ENCODE measurements at regions not wholly inside any gene's neighbourhood (a gene's known extent, or its start where the extent isn't known, plus 50 kb on each side); places are given as distances from the start of the nearest gene placed in this dataset.
"Not testable (repeated sequence)": the region's sequence is repeated elsewhere in the genome, so short reads cannot be mapped to it uniquely, and the experiment has no call there.

DNA sequence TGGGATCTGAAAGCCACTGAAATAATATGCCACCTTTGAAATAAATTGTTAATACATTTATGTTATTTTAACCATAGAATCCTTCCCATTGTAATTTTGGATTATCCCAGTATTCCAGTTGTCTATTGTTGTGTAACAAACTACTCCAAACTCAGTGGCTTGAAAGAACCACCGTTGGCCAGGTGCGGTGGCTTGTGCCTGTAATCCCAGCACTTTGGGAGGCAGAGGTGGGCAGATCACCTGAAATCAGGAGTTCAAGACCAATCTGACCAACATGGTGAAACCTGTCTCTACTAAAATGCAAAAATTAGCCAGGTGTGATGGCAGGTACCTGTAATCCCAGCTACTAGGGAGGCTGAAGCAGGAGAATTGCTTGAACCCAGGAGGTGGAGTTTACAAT is 217.6 kb downstream of the IRX2 start:
- DNase-seq (ENCODE audit: low read depth, low spot score): not testable (repeated sequence)

DNA sequence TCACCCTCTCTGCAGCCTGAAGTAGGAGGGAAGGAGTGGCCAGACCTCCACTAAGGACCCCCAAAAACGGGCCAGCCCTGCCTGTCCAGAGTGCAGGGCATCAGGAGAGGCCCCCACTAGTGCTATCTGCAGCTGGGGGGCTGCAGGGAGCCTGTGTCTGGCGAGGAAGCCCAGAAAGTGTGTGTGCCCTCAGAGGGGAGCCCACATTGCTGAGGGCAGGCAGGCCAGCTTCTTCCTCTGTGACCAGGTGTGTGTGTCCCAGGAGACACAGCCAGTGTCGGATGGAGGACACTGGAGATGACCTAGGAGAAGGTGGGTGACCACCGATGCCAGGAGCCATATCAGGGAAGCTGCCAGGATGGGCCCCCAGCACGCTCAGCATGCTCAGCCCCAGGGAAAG is 218.7 kb downstream of the IRX2 start:
- no peak for DNase-seq (ENCODE audit: low read depth, low spot score)

DNA sequence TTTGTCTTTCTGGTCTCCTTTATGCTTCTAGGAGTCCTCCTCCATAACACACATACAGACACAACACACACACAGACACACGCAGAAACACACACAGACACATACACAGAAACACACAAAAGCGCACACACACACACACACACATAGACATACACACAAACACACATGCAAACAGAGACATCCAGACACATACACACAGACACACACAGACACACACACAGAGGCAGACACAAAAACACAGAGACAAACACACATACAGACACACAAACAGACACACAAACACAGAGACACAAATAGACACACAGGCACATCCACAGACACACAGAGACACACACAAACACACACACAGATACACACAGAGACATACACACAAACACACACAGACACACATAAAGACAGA is 220.2 kb downstream of the IRX2 start:
- DNase-seq (ENCODE audit: low read depth, low spot score): no peak

DNA sequence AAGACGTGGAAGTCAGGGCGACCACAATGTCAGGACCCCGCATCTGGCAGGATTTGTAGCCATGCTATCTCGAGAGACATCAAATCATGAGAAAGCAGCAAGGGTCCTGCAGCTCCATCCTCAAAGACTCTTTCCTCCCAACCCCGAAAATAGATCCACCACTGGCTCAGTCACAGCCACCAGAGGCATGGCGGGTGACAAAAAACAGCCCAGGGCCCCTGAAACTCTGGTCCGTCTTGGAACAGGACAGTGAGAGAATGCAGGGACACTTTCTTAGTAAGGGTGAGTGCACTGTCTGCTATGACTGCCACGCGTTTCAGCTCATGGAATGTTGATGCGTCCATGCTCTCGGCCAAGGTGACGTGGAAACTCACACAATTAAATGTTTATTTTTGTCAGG is 220.9 kb downstream of the IRX2 start:
- no peak for DNase-seq (ENCODE audit: low read depth, low spot score)

DNA sequence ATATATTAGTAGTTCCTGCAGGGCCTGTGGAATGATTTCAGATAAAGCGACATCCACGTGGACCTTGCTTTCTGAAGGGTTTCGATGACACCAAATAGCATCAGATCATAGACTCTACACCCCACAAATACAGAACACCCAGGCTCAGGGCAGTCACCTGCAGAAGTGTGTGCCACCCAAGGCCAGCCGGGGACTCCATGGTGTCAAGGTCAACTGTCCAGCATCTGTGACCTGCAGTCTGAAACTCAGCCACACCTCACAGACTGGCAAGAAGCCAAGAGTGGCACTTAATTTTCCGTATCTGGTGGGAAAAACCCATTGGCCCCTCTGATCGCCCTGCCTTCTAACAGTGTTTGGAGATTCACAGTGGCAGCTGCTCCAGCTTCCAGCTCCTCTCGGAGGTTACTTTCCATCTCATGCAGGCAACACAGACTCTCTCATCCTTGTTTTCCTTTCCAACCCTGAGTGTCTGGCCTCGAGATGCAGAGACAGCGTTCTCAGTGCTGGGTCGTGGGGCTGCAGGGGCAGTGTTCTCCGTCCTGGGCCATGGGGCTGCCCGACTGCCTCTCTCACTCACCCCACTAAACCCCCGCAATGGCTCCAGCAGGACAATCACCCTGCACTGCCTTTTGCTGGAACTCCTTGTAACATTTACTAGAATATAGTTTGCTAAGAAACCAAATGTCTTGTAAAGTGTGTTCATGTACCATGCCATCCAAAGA is 221.9 kb downstream of the IRX2 start:
- DNase-seq (ENCODE audit: low read depth, low spot score): no peak

DNA sequence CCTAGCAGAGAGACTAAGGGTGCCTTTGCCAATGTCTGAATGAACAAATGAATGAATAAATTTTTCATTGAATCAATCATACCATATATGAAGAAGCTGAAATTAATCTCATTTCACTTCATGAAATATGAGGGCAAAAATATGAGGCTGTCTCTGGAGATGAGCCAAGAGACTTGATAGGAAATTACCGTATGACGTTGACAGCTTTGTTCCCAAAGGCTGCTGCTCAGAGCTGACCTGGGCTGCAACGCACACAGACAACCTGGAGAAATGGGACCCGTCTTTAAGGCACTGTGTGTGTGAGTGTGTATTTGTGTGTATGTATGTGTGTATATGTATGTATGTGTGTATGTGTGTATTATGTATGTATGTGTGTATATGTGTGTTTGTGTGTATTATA is 226.1 kb downstream of the IRX2 start:
- DNase-seq (ENCODE audit: low read depth, low spot score): no peak

DNA sequence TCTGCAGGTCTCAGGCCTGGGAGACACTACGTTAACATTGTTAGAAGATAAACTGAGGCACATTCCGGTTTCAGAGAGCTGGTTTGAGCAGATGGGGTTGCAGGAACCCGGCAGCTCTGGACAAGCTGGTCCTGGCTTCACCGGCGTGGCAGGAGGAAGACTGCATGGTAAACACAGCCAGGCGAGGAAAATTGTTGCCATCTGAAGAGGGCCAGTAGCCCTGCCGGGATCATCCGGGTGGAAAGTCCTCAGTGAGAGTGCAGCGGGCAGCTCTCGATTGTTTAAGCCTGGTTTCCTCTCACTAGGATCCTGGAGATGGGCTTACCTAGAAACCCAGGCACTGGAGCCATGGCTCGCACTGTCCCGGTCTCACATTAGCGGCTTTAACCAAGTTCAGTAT is 226.9 kb downstream of the IRX2 start:
- DNase-seq (ENCODE audit: low read depth, low spot score): no peak

DNA sequence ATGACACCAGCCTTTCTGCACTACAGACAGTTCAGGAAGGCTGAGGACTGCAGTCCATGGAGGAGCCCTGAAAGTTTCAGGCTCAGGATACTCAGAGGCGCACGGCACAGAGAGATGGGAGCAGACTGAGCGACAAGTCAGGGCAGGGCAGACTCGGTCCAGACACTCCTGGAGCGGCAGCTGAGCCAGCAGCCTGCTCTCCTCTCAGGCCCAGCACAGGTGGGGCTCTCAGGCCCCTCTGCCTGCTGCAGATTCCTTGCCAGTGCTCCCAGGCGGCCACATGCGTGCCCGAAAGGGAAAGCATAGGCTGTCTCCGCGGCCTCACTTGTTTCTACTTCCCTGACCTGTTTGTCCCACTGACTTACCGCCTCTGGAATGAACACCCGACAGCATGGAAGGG is 228.3 kb downstream of the IRX2 start:
- DNase-seq (ENCODE audit: low read depth, low spot score): no peak

DNA sequence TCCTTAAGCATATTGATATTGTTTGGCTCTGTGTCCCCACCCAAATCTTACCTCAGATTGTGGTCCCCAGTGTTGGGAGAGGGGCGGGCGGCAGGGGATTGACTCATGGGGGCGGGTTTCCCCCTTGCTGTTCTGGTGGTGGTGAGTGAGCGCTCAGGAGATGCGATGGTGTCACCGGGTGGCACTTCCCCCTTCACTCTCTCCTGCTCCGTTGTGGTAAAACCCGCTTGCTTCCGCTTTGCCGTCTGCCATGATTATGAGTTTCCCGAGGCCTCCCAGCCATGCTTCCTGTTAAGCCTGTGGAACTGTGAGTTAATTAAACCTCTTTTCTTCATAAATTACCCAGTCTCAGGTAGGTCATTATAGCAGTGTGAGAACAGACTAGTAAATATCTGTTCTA is 229.1 kb downstream of the IRX2 start:
- DNase-seq (ENCODE audit: low read depth, low spot score): no peak

DNA sequence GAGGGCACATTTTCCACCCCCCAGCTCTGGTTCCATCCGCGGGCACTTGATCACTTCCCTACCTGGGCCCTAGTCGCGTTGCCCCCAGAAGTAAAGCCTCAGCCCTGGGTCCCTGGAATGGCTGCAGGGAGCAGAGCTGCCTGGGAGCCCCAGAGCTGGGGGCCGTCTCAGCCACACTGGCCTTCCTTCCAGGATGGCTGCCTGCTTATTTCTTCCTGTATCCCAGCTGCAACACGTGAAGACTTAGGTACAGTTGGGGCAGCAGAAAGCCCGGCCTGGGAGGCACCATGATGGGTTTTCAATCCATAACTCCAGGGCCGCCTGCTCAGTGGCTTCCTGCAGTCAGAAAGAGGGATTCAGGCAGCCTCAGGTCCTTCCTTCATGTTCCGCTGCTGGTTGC is 232.3 kb downstream of the IRX2 start:
- DNase-seq (ENCODE audit: low read depth, low spot score): no peak

DNA sequence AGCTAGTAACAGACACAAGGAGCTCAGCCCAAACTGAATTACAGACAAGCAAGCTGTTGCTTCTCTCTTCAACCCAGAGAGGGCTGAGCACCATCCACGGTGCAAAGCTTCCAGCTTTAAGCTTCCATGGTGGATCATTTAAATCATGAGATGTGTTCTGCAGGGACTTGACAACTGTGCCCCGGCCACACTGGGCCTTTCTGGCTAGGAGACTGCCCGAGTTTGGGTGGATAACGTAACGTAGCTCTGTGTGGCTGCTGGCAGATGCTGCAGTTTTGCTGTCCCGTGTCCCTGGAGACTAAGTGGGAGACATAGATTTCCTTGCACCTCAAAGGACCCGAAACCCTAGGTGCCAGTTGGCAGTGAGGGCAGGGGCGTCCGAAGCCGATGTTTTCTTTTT is 234.0 kb downstream of the IRX2 start:
- no peak for DNase-seq (ENCODE audit: low read depth, low spot score)

DNA sequence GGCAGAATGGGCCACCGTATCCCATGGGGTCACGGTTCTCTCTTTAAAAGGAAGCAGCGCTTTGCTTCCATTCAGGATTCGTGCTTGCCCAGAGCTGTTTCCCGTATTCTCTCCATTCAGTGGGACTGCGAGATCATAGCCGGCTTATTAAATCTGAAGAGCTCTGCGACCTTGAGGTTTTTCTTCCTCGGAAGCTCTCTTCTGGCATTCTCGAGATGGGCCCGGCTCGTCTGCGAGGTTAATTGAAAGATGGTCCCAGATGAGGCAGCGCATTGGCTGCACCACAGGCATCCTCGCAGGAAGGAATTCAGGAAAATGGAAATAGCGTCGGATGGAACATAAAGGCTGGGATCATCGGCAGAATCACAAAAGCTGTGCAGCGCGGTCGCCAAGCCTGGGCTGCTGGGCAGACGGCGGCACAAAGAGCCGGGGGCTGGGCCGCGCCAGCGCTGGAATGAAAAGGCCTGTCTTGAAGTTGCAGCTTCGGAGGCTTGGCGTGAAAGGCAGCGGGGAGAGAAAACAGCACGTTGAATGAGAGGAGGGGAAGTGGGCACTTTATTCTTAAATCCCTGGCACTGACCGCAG is 236.2 kb downstream of the IRX2 start:
- DNase-seq (ENCODE audit: low read depth, low spot score): no peak

DNA sequence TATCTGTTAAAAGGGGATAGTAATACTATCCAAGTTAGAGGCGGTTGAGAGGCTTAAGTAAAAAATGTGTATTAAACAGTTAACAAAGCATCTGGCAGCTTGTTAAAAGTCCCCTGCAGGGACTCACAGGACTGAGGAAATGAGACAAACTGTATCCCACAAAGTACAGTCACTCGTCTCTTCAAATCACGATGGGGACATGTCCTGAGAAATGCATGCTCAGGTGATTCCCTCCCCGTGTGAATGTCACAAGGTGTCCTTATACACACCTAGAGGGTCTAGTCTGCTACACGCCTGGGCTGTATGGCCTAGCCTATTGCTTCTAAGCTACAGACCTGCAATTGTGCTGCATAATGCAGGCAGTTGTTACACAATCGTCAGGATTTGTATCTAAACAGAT is 237.0 kb downstream of the IRX2 start:
- no peak for DNase-seq (ENCODE audit: low read depth, low spot score)

DNA sequence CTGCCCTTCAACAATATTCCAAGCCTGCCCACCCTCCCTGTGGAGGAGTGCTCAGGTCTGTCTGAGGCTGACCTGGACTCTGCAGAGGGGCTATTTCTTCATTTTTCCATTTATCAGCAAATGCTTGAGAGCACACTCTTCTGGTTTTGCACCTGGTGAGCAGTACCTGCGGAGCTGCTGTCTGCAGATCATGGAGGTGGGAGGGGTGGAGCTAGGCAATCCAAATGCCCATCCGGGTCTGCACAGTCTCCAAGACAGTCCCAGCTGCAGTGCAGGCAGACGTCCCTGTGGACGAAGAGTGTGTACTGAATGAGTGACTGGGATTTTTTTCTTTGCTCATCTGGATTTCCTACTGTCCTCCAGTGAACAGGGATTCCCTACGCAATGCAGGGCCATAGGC is 239.8 kb downstream of the IRX2 start:
- no peak for DNase-seq (ENCODE audit: low read depth, low spot score)

DNA sequence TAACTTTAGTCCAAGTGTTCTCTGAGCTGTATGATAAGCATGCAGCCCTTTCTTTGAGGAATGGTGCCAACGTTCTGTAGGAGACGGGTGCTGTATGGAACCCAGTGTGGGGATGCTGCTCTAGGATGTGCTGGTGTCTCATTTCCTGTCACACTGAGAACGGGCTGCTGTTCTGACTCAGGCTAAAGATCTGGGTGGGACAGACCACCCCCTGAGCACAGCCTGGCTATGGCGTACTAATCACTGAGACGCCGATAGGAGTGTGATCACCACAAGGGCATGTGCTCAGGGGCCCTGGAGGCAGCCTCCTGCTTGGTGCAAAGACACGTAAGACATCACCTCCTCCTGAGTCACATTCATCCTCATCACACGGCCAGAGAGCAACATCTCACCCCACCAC is 240.4 kb downstream of the IRX2 start:
- no peak for DNase-seq (ENCODE audit: low read depth, low spot score)

DNA sequence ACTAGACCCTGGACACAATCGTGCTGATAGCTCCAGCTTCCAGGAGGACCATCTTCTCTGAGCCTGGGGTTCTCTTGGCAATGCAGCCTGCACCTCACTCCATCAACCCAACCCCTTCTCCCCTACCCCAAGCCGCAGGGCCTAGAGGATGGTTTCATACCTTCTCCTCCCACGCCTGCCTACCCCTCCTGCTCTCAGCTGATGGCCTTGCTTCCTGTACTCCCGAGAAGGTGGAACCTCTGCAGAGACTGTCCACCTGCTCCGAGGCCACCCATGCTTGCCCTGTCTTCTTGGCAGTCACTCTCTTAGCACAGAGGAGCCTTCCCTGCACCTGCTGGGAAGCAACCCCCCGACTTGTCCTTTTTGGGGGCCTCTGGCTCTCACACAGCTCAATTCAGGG is 241.9 kb downstream of the IRX2 start:
- DNase-seq (ENCODE audit: low read depth, low spot score): no peak

DNA sequence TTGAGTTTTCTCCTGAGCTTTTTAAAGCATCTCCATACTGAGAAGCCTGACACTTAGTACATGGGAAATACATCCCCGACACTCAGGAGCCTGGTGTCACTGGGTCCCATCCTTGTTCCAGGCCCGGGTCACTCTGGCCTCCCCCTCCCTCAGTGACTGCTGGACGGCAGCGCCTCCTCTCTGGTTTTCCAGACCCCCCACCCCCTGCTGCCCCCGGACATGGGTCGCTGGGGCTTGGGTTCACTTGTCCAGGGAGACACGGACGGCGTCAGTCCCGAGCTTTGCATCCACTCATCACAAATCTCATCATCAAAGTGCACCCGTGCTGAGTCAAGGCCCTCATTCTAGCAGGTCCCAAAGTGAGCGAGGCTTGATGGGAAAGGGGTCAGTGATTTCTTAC is 243.0 kb downstream of the IRX2 start:
- no peak for DNase-seq (ENCODE audit: low read depth, low spot score)

DNA sequence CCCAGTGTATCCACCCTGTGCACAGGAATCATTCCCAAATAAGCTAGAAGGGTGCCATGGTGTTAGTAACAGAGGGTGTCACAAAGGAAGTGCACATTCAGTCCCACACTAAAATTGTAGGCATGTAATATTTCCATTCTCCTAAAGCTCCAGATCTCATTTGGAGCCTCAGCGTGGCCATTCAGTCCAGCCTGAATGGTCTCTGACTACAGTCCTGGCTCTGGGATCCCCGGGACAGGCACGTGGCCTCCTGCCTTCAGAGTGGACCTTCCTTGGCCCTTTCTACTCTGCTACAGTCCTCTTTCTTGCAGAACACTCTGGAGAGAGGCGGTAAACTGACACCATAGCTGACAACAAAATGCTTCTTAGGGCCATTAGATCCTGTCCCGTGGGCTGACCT is 243.9 kb downstream of the IRX2 start:
- DNase-seq (ENCODE audit: low read depth, low spot score): no peak

DNA sequence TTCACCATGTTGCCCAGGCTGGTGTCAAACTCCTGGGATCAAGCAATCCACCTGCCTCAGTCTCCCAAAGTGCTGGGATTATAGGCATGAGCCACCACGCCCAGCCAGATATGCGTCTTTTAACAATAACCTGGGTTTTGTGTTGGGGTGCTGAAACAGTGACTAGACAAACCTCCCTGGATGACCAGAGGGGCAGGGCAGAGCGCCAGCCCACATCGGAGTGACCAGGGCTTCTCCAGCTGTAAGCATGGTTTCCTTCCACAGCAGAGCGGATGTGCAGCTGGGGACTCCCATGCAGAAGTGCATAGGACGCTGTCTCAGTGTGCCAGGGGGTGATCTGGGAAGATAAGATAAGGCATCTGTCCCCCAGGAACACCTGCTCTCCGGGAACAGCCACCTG is 244.9 kb downstream of the IRX2 start:
- DNase-seq (ENCODE audit: low read depth, low spot score): no peak

DNA sequence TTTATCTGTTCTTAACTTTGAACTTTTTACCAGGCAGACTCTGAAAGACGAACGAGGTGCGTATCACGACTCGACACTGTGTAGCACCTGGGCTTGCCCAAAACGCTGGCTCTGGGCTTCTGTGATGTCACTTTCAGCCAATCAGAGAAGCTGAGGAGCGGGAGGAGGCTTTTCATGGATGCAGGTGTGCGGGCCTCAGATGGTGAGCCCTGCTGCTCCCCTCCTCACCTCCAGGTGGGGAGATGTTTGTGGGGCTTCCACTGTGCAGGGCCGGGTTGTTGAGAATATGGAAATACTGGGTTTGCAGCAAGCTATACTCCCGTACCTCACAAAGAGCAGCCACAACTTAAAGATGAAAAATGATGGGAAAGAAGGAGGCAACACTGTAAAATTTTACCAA is 246.3 kb downstream of the IRX2 start:
- DNase-seq (ENCODE audit: low read depth, low spot score): no peak

DNA sequence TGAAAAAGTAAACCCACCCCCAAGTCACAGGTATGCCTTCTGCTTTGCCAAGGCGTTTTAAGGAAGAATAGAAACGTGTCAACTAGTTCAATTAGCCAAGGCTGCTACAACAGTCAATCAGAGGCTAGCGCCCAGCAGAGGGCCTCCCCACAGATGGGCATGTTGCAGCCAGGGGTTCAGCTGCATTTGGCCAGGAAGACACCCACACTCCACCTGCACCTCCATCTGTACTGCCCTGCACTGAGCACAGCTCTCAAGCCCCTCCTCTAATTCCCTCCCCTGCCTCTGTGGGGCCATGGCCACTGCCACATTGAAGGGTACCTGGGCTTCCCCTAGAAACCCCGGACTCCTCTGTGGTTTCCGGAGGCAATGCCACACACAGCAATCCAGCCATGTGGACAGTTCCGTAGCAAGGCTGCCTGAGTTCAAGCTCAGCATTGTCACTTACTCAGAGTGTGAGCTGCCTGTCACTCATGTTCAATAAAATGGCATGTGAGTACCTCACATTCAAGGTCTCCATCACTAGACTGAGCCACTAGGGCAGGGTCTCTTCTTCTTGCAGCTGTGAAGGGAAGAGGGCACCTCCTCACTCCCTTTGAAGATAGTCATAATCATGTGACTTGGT is 248.4 kb downstream of the IRX2 start:
- DNase-seq (ENCODE audit: low read depth, low spot score): no peak

DNA sequence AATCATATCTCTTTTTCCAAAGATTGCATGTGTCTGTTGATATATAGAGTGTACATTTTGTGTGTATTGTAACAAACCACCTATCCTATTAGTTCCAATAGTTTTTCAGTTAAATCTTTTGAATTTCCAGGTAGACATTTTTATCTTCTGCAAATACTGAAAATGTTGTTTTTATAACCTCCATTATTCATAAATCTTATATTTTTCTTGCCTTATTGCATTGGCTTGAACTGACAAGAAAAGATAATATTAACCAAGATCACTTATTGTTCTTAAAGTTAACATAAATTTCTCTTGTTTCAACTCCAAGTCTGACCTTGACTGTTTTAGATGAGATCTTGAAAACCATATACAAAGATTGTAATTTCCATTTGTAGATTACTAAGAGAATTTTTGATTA is 251.6 kb downstream of the IRX2 start:
- no peak for DNase-seq (ENCODE audit: low read depth, low spot score)

DNA sequence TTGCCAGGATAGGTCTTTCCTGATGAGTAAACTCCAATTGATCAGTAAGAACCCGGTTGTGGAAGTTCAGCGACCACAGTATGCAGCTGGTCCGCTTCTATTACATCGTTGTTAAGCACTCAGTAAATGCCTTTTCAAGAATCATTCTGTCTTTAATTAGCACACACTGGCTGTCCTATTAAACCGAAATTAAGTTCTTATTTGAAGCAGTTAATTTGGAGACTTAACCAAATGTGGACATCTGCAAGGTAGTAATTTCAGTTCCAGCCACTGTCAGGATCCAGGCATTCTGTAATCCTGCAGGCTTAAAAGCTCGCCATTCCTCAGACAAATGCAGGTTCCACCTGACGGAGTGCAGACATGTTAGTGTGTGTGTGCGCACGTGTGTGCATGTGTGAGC is 254.6 kb downstream of the IRX2 start:
- no peak for DNase-seq (ENCODE audit: low read depth, low spot score)

DNA sequence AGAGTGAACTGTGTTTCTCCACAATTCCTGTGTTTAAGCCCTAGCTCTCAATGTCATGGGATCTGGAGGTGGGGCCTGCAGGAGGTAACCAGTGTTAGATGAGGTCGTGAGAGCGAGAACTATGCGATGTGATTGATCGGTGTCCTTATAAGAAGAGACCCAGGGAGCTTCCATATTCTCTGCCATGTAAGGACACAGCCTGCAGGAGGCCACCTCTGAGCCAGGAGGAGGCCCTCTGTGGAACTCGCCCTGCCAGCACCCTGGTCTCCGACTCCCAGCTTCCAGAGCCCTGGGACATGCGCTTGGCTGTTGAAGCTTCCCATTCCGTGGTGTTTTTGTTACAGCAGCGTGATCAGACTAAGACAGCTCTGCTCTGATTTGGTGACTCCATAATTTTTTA is 255.4 kb downstream of the IRX2 start:
- no peak for DNase-seq (ENCODE audit: low read depth, low spot score)
